ENCODE measurements at regions not wholly inside any gene's neighbourhood (a gene's known extent, or its start where the extent isn't known, plus 50 kb on each side); places are given as distances from the start of the nearest gene placed in this dataset.
"Not testable (repeated sequence)": the region's sequence is repeated elsewhere in the genome, so short reads cannot be mapped to it uniquely, and the experiment has no call there.

DNA sequence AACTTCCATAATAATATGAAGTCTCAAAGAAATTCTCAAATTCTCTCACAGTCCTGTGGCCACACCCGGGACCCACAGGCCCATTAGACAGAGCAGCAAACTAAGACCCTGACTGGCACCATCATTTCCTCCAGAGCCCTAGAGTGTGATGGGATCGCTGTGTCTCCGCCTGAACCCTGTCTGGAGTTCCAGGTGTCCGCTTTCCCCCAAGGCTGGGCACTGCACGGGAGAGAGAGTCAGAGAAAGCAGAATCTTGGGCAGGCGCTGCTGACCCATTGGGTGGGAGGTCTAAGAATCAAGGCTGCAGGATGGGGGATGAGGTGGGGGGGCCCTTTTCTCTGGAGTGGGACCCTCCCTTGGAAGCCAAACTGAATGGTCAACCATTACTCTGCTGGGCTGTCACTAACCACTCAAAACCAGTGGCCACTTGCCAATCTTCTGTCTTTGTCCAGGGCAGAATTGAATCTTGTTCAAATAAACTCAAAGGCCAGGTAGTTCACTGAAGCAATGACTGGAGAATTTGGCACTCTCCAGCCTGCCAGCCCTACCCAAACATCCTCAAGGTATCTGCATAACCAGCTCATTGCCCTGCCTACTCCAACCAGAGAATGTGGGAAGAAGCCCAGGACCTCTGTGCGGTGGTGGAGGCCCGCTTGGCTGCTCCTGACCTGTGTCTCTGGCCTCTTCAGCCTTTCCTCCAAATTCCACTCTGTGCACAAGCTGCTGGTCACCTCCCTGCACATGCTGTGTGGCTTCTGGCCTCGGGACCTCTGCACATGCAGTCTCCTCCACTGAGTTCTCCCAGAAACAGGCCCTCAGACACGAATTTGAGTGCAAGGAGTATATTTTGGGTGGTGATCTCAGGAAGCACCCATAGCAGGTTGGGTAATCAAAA, 141.1 kb downstream of the CEBPB start:
- H3K4me3 ChIP-seq (ENCODE audit: low read length), result no peak overlapping the region
- TF ChIP-seq, protein P1, sequence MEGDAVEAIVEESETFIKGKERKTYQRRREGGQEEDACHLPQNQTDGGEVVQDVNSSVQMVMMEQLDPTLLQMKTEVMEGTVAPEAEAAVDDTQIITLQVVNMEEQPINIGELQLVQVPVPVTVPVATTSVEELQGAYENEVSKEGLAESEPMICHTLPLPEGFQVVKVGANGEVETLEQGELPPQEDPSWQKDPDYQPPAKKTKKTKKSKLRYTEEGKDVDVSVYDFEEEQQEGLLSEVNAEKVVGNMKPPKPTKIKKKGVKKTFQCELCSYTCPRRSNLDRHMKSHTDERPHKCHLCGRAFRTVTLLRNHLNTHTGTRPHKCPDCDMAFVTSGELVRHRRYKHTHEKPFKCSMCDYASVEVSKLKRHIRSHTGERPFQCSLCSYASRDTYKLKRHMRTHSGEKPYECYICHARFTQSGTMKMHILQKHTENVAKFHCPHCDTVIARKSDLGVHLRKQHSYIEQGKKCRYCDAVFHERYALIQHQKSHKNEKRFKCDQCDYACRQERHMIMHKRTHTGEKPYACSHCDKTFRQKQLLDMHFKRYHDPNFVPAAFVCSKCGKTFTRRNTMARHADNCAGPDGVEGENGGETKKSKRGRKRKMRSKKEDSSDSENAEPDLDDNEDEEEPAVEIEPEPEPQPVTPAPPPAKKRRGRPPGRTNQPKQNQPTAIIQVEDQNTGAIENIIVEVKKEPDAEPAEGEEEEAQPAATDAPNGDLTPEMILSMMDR (conservative IDR thresholded peaks at IDR 0.05; ENCODE audit: low read length), result no peak
- DNase-seq (ENCODE audit: low read depth), result no peak

DNA sequence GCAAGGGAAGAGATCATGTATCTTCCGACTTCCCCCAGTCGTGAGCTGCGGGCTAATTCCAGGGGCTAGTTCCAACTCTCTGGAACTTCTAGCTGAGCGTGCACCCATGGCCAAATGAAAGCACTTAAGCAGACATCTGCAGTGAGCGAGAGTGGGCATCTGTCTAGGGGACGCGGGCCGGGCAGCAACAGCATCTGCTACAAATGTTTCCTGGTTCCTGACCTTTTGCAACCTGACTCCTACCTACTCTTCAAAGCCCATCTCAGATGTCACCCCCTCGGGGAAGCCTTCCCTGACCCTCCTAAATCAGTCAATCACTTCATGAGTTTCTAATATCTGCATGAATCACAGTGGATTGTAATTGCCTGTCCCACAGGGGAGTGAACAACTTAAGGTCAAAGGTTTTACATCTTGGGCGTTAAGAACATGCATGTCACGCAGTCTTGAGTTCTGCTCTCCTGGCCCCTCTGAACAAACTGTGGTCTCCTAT, 141.9 kb downstream of the CEBPB start:
- DNase-seq (ENCODE audit: low read depth), result no peak
- TF ChIP-seq, protein P1 (conservative IDR thresholded peaks at IDR 0.05; ENCODE audit: low read length), result no peak
- no peak overlapping the region for H3K4me3 ChIP-seq (ENCODE audit: low read length)

DNA sequence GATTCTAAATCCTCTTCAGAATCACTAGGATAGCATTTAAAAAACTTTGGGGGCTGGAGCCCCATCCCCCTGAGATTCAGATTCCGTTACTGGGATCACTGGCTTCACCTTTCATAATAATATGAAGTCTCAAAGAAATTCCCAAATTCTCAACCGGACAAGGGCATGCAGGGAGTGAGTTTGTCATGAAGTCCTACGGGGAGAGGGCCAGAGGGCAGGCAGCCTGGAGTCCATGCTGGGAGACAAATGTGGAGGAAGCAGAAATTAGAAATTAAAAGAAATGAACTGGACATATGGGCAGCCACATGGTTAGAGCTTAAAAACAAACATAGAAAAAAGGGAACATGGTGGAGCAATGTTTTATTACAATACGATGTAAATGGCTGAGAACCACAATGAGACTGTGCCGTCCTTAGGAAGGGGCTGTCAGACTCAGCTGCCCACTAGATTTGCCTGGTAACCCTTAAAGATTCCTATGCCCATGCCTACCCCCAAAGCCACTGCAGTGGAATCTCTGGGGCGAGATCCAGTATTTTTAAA, 142.6 kb downstream of the CEBPB start:
- TF ChIP-seq, protein P1 (conservative IDR thresholded peaks at IDR 0.05; ENCODE audit: low read length), result no peak
- no peak for DNase-seq (ENCODE audit: low read depth)
- H3K4me3 ChIP-seq (ENCODE audit: low read length), result no peak overlapping the region

DNA sequence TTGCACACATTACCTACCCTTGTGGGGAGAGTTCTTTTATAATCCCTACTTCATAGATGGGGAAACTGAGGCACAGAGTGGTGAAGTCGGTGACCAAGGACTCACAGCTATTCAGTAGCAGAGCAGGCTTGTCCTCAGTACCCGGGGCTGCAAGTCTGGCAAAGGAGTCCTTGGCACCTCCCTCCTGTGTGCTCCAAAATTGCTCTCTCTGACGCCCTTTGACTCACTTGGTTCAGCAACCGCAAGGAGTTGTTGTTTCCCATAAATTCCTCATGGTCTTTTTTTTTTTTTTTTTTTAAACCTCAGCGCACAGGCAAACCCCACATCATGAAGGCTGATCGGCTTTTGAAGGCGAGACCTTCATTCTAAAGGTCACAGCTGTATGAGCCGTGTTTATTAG, 143.2 kb downstream of the CEBPB start:
- TF ChIP-seq, protein P1 (conservative IDR thresholded peaks at IDR 0.05; ENCODE audit: low read length), result no peak
- peak; percentile 96 for DNase-seq (ENCODE audit: low read depth)
- no peak overlapping the region for H3K4me3 ChIP-seq (ENCODE audit: low read length)

DNA sequence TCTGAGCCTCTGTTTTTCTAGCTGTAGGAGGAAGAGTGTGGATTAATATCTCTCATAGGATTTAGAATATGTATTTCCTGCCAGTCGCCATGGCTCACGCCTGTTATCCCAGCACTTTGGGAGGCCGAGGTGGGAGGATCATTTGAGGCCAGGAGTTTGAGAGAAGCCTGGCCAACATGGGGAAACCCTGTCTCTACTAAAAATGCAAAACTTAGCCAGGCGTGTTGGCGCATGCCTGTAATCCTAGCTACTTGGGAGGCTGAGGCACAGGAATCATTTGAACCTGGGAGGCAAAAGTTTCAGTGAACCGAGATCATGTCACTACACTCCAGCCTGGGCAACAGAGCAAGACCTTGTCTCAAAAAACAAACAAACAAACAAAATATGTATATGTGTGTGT, 143.9 kb downstream of the CEBPB start:
- not testable (repeated sequence) for H3K4me3 ChIP-seq (ENCODE audit: low read length); DNase-seq (ENCODE audit: low read depth)

DNA sequence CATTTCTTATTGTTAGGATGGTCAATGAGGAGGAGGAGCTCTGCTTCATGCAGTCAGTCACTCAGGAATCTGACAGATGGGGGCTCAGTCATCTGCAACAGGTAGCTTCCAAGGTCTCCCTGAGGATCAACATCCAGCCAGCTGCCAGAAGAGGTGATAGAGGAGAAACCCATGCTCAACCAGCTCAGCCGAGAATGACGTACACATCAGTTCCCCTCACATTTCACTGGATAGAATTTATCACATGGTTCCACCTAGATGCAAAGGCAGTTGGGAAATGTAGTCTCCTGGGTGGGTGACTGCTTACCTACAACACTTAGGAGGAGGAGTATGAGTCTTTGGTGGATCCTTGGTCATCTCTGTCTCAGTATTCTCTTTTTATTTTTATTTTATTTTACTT, 144.5 kb downstream of the CEBPB start:
- peak; percentile 39 for DNase-seq (ENCODE audit: low read depth)
- TF ChIP-seq, protein P1 (conservative IDR thresholded peaks at IDR 0.05; ENCODE audit: low read length), result no peak
- no peak overlapping the region for H3K4me3 ChIP-seq (ENCODE audit: low read length)

DNA sequence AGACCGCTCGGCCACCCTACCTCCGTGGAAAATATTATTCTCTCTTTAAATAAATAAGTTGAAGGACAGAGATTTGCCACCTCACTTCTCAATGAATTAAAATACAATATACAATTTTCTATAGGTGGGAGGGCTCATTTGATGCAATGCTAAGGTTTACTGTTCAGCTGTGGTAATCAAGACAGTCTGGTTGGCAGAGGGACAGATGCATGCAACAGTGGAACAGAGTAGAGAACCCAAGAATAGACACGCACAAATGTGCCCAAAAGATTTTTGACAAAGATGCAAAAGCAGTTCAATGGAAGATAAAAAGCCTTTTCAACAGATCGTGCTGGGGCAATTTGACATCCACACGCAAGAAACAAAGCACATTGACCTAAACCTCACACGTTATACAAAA, 145.2 kb downstream of the CEBPB start:
- H3K4me3 ChIP-seq (ENCODE audit: low read length), result no peak overlapping the region
- peak; percentile 74 for DNase-seq (ENCODE audit: low read depth)
- TF ChIP-seq, protein P1 (conservative IDR thresholded peaks at IDR 0.05; ENCODE audit: low read length), result no peak

Data from AG10803 (cell line).